ENCODE measurements at regions not wholly inside any gene's neighbourhood (a gene's known extent, or its start where the extent isn't known, plus 50 kb on each side); places are given as distances from the start of the nearest gene placed in this dataset.

GRCh38 chr9:88807426-88807825 lies 183.8 kb upstream of the S1PR3 start:
- no peak overlapping the region for H4K91ac ChIP-seq (replicated peaks; ENCODE audit: insufficient read length, low read length)
- H3K79me1 ChIP-seq (ENCODE audit: low read depth, low read length), result no peaks in the 10 kb centered on the region
- H3K4me3 ChIP-seq (ENCODE audit: extremely low read depth in 1 of 4, insufficient read depth in 2 of 4, low read depth in 3 of 4, low read length in 4 of 4), result no peak overlapping the region
- ChIA-PET CTCF (ENCODE audit: partially characterized antibody) (interaction anchor here (2.0 kb wide), 1 partner anchor 12 kb away, joined by 4 read pairs; no protein-coding TSS in a partner anchor), POLR2A (ENCODE audit: partially characterized antibody) (no interaction called here)
- no peaks in the 10 kb centered on the region for H3K27me3 ChIP-seq (replicated peaks in 1 of 4; ENCODE audit: control insufficient read depth in 3 of 4, extremely low read depth in 1 of 4, insufficient read depth in 3 of 4, low read length in 3 of 4)
- H2BK120ac ChIP-seq (replicated peaks; ENCODE audit: low read depth, low read length), result no peak overlapping the region
- H2BK20ac ChIP-seq (ENCODE audit: low read length), result no peak overlapping the region
- no peak overlapping the region for H2AK5ac ChIP-seq (ENCODE audit: low read depth, low read length)
- H3K4me1 ChIP-seq (replicated peaks in 1 of 4; ENCODE audit: control insufficient read depth in 3 of 4, insufficient read depth in 4 of 4, low read length in 3 of 4), result no peaks in the 10 kb centered on the region
- no peaks in the 10 kb centered on the region for H3K9me3 ChIP-seq (ENCODE audit: insufficient read depth in 2 of 2, low read depth in 1 of 2, low read length in 1 of 2)
- H3K14ac ChIP-seq (ENCODE audit: insufficient read length), result no peak overlapping the region
- no peak overlapping the region for H3K9ac ChIP-seq (replicated peaks in 1 of 4; ENCODE audit: extremely low read depth in 1 of 4, low read depth in 3 of 4, low read length in 3 of 4)
- no peak overlapping the region for H3K56ac ChIP-seq (replicated peaks; ENCODE audit: insufficient read length, low read depth, low read length)
- H4K8ac ChIP-seq (ENCODE audit: extremely low read depth, insufficient read depth, low read length), result no peak overlapping the region
- no peaks in the 10 kb centered on the region for H3K36me3 ChIP-seq (ENCODE audit: control insufficient read depth in 2 of 4, insufficient read depth in 4 of 4, low read length in 3 of 4)
- no peak overlapping the region for H3K4ac ChIP-seq (replicated peaks; ENCODE audit: insufficient read length, low read depth, low read length)
- no peak for DNase-seq (ENCODE audit: low read depth in 1 of 2, low spot score in 2 of 2)
- H3K23ac ChIP-seq (ENCODE audit: insufficient read length), result no peak overlapping the region
- no peak overlapping the region for H2BK12ac ChIP-seq (ENCODE audit: low read depth, low read length)
- no peak overlapping the region for H4K5ac ChIP-seq (ENCODE audit: insufficient read length, low read depth, low read length)
- 100% methylated on average over 5 of the region's 5 CpGs; no CpG with 5 or more reads in 1 of the 2 experiments for WGBS, 2 experiments (ENCODE audit: extremely low coverage in 1 of 2, insufficient coverage in 1 of 2, insufficient read length in 1 of 2, insufficient replicate concordance in 2 of 2, low coverage in 1 of 2, low lambda C conversion rate in 2 of 2, missing lambda C conversion rate in 1 of 2)
- no peak overlapping the region for H2BK15ac ChIP-seq (ENCODE audit: low read length)
- no peak for FAIRE-seq
- H3K23me2 ChIP-seq (ENCODE audit: low read depth, low read length), result no peaks in the 10 kb centered on the region; the same call in 1 of the 2 replicates
- no peak overlapping the region for H3K18ac ChIP-seq (ENCODE audit: extremely low read depth, low read length)
- H3K4me2 ChIP-seq (ENCODE audit: insufficient read depth in 1 of 2, low read depth in 2 of 2, low read length in 2 of 2), result no peak overlapping the region
- H2BK5ac ChIP-seq (ENCODE audit: low read depth, low read length), result no peak overlapping the region
- H2AFZ ChIP-seq (ENCODE audit: low read length), result no peak overlapping the region
- no peaks in the 10 kb centered on the region for H4K20me1 ChIP-seq (replicated peaks in 1 of 2; ENCODE audit: control insufficient read depth in 1 of 2, insufficient read depth in 2 of 2, low read length in 2 of 2)
- H3K79me2 ChIP-seq (ENCODE audit: control insufficient read depth in 1 of 2, insufficient read depth in 2 of 2, low read length in 2 of 2), result no peaks in the 10 kb centered on the region
- no peak overlapping the region for H3K27ac ChIP-seq (ENCODE audit: low read depth, low read length)
- TF ChIP-seq SIX5 (IDR thresholded peaks at IDR 0.05; ENCODE audit: low read depth, low read length) (no peak), EP300 (IDR thresholded peaks at IDR 0.05; ENCODE audit: borderline replicate concordance in 1 of 2, low read depth in 2 of 2, low read length in 2 of 2) (no peak), HDAC6 (IDR thresholded peaks at IDR 0.05; ENCODE audit: low read depth, low read length) (no peak), EGR1 (IDR thresholded peaks at IDR 0.05; ENCODE audit: borderline replicate concordance, low read depth, low read length) (no peak), TCF12 (IDR thresholded peaks at IDR 0.05; ENCODE audit: low read depth, low read length) (no peak), SAP30 (IDR thresholded peaks at IDR 0.05; ENCODE audit: insufficient read depth, insufficient replicate concordance, low read length) (no peak), ASH2L (IDR thresholded peaks at IDR 0.05; ENCODE audit: low read length) (no peak), HDAC2 (IDR thresholded peaks at IDR 0.05; ENCODE audit: borderline replicate concordance in 1 of 2, low read depth in 2 of 2, low read length in 2 of 2) (no peak), SIN3A (conservative IDR thresholded peaks at IDR 0.05 in 1 of 2, IDR thresholded peaks at IDR 0.05 in 1 of 2; ENCODE audit: low read depth in 1 of 2, low read length in 2 of 2) (no peak), MAFK (IDR thresholded peaks at IDR 0.05; ENCODE audit: low read depth, low read length) (no peak), RAD21 (IDR thresholded peaks at IDR 0.05 in 1 of 2, conservative IDR thresholded peaks at IDR 0.05 in 1 of 2; ENCODE audit: low read depth in 2 of 2, low read length in 2 of 2) (no peak), TBP (IDR thresholded peaks at IDR 0.05; ENCODE audit: low read depth, low read length) (no peak), CBX5 (IDR thresholded peaks at IDR 0.05; ENCODE audit: low read depth, low read length) (no peak), GTF2F1 (IDR thresholded peaks at IDR 0.05; ENCODE audit: borderline replicate concordance, low read depth, low read length) (no peak)

All from H1 (cell line).